Uterus (tissue), 2 donors: ENCODE measurements at regions not wholly inside any gene's neighbourhood (a gene's known extent, or its start where the extent isn't known, plus 50 kb on each side); places are given as distances from the start of the nearest gene placed in this dataset.

Experiments
- CTCF ChIP-seq, 4 experiments: fragments of 200-600 bp in 2 of 4; fragments of 450-650 bp in 2 of 4; sonication (generic) in 2 of 4; IDR thresholded peaks; one replicate each; pipeline ENCODE4 v1.5.1; 2016 to 2019; ENCODE audit warnings: antibody characterized with exemption in 4 of 4, mild to moderate bottlenecking in 2 of 4, moderate library complexity in 1 of 4
- POLR2A ChIP-seq, 2 donors: fragments of 450-650 bp; IDR thresholded peaks; one replicate each; pipeline ENCODE4 v1.6.1; 2016; ENCODE audit warnings: antibody characterized with exemption in 2 of 2, mild to moderate bottlenecking in 1 of 2, moderate library complexity in 1 of 2

GRCh38 chr4:120431180-120431579, 364.5 kb upstream of the MAD2L1 start:
- no peak for TF ChIP-seq CTCF (IDR thresholded peaks at IDR 0.05)
- no peak for TF ChIP-seq POLR2A (IDR thresholded peaks at IDR 0.05)
